ENCODE measurements at regions not wholly inside any gene's neighbourhood (a gene's known extent, or its start where the extent isn't known, plus 50 kb on each side); places are given as distances from the start of the nearest gene placed in this dataset.

DNA sequence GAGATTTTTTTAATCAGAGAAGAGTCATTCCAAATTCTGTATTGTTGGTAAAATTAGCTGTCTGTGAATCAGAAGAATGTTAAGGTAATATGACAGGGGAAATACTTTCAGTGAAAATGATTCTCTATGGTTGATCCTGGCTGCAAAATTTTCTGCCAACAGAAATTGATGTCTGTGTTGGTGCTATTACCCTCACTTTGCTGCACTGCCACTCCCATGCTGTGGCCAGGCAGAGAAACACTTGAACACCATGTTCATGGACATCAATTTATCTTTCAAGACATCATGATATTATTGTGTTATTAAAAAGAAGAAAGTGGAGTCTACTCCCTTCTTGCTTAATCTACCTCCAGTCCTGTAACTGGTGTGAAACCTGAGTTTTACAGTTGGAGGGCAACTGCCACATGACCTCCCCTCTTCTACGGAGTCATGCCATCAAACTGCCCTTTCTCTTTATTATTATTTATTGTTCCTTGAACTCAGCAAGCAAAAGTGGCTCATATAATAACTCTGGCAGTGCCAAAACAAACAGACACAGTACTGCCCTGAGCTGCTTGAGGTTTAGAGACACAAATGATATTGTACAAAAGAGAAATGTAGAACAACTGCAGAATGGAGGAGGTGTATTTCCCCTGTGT, 288.0 kb upstream of the JAG1 start:
- peak; percentile 54 for DNase-seq

DNA sequence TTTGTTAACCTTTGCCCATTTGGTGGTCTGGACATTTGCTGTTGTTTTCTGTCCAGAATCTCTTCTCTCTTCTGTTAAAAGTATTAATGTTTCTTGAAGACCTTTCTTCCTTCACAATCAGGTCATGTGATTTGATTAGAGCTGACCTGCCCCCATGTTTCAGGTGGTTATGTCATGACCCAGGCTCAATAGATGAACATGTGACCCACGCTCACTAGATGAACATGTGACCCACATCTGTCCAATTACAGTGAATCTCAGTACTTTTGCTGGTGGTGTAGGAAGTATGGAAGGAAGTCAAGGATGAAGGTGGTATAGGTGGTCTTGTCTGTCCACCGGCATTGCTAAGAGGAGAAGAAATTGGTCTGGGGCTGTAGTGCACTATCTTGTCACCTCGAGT, 289.1 kb upstream of the JAG1 start:
- no peak for DNase-seq

DNA sequence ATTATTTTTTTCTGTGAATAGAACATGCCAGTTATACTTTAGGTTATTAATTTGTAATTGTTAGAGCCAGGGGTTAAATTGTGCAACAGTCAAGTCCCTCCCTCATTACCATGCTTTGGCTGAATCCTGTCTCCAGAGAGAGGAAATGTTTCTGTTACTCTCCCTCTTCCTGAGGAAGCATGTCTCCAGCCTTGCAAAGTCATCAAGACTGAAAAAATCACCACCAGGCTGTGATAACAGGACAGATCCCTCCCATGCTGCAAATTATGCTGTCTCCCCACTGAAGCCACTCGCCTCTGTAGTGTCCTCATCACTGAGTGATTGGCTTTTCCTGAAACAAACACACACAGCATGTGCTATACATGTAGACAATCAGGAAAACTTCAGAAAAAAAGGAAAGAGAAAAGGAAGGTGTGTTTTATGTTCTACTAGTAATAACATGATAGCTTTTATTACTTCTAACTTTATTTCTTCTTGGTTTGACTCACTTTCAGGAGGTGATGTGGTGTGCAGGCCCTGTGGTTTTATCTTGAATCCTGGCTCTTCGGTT, 290.0 kb upstream of the JAG1 start:
- DNase-seq = no peak

DNA sequence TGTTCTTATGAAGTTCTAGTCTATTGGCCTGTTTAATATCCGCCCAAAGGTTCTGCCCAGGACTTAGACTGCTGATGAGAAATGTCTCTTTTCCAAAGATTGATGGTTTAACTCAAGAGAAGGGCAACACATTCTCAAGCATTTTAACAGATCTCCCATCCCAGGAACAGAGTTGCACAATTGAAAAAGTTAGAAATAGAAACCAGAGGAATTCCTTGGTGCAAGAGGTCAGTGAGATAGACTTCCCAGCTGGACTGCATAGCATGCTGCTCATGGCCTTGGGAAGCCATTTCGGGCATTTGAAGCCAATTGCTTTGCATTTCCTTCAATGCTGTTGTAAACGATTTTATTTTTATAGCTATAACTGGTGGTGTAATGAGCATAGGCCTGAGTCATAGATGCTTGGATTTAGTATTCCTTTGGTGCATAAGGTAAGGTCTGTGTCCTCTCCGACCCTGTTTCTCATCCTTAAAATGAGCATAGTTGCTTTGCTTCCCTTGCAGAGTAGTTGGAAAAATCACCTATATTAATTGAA, 292.2 kb upstream of the JAG1 start:
- no peak for DNase-seq

DNA sequence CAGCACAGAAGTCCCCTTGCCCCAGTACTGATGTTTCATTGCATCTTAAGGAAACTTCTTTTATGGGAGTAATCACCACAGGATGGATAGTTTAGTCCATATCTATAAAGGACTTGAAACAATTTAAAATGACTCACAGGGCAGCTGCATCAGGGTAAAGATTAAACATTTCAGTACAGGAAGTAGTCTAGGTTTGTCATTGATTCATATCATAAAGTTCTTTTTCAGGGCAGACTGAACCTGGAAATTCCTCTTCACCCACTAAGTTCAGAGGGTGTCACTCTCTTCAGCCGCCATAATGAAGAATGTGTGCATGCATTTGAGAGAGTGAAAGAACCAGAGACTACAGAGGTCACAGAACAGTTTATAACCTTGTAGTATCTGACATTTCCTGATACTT, 296.3 kb upstream of the JAG1 start:
- no peak for DNase-seq

DNA sequence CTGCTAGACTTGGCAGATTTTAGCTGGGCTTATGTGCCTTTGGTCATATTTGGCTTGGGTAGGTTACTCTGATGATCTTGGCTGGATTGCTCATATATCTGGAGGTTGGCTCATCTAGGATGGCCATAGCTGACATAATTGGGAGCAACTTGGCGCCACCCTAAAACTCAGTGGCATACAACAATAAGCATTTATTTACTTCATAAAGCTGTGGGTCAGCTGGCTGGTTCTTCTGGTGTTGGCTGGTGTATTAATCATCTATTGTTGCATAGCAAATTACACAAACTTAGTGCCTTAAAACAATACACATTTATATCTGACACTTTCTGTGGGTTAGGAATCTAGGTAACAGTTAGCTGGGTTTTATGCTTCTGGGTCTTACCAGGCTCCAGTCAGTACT, 297.3 kb upstream of the JAG1 start:
- no peak for DNase-seq

DNA sequence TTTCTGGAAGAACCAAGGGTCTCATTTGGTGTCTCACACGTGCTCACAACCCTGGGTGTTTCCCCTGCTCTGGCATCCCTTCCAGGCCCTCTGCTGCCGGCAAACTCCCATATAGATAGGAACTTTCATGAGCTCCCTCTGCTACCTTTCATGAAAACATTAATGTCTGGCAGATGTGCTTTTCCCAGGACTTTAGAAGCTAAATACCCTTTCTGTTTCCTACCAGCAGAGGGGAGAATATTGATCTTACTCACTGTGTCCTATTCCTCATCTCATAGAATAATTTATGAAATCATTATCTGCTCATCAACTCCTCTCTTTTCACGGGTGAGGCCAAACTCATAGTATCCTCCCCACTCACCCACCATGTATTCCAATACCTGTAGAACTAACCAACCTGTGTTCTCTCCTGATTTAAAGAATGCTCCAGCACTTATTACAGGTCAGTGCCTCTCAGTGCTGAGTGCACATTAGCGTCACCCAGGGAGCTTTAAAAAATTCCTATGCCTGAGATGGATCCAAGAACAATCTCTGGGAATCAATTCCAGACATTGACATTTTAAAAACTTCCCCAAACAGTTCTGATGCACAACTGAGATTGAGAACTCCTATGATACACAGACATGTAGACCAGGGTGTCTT, 298.5 kb upstream of the JAG1 start:
- no peak for DNase-seq

DNA sequence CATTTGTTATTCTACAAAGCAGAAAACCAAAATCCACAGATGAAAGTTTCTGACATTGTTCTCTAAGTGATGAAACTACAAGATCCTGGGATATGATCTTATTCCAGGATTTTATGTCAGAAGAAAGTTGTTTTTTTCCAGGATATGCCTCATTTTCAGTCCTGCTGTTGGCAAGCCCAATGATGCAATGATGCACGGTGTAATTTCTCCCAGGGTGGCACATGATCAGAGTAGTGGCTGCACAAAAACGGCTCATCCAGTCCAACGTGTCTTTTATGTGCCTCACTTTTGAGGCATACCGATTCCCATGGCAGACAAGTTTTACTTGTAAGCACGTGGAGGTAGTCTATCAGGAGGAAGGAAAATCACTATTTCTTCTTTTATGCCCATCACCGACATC, 302.3 kb upstream of the JAG1 start:
- DNase-seq = no peak

DNA sequence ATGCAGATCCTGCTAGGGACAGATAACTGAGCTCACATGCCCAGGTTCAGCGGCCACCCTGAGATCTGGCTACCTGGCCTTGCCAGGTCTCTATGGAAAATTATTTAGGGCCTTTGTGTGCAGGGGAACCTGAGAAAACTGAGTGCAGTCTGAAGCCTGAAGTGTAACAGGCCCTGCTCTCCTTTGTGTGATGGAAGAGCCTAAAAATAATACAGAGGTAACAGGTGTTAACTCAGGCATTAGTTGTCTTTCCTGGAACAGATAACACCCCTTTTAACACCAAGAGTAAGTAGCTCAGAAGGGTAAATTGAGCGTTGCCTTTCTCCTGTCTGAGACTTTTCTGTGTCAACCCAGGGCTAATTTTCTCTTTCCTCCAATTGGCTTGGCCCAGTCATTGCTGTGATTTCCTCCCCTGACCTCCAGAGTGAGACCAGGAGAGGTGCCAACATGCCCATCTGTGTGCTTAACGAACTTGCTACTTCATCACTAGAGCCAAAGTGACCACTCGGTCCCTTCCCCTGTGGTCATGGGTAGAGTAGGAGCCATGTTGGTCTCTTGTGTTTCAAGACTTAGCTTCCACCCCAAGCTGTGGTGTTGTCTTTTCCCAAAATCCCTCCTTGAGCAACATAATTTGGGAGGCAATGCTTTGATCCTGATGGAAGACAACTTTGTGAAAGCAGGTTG, 304.4 kb upstream of the JAG1 start:
- no peak for DNase-seq

DNA sequence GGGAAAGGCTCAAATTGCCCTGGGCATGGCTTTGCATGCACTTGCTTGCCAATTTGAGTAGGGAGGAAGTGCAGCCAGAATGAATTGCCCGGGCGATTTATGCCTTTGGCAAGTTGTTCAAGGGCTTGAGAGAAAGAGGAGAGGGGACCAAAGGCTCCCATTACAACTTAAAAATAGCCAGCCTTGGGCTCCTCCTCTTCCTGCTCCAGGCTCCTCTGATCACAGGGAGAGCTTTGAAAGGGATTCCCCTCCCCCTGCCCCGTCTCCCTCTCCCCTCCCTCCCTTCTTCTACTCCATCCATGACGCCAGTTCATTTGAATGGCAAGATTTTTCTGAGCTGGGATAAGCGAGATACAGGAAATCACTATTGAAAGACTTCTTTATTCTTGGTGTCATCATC, 304.9 kb upstream of the JAG1 start:
- DNase-seq = no peak

DNA sequence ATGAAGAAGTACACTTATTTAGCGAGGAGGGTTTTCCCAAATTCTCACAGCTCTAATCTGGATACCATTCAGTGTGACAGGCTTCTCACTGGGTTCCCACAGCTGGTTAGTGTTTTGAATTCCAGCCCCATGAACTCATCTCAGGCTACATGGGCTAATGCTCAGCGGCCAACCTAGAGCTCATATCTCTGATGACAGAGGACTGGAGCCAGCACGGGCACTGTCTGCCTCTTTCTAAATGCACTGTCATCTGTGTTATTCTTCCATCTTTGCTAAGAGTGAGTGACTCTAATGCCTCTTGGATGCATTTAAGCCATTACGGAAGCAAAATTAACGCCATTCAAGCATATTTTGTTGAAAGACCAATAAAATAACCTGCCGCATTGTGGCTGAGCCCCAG, 308.9 kb upstream of the JAG1 start:
- no peak for DNase-seq

DNA sequence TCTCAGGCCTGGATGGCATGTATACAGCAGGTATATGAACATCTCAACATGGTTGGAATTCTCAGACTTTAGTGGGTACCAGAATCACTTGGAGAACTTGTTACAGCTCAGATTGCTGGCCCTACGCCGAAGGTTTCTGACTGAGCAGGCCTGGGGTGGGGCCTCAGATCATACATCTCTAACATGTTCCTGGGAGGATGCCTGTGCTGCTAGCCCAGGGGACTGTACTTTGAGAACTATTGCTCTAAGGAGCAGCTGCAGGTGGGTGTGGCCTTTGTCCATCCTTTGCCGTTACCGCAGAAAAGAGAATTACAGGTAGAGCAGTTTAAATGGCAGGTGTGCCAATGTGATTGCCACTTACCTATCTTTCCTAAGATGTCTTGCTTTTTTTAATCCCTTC, 310.5 kb upstream of the JAG1 start:
- no peak for DNase-seq

DNA sequence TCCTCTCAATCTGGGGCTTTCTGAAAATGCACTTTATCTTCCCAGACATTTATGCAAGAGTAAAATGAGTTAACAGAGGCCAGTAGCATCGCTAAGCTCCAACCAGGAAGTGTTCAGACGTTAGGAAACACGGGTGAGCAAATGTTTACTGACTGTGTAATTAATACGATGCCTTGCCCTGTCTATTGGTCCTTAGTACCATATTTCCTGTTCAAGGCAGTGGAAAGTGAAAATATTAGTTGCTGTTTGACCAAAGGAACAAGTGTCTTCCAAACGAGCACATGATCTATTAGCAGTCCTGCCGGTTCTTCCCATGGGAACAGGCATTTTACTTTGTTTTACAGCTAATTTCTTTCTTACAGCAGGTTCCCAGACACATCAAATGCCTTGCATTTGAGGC, 311.1 kb upstream of the JAG1 start:
- DNase-seq = no peak

DNA sequence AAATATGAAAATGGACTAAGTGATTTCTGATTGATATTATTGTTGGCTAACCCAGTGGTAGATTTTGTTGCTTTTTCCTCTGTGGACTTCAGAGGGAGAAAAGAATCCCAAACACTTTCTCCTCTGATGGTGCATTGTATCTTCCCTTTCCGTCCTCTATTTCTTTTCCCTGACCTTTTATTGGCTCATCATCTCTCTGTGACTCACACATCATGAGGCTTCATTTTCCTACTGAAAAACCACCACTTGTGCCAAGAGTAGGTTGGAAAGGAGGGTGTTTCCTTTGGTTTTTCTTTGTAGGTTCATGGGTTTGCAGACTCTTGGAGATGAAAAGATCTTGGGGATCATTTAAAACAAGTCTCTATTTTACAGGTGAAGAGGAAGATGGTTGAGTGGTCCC, 311.7 kb upstream of the JAG1 start:
- no peak for DNase-seq

DNA sequence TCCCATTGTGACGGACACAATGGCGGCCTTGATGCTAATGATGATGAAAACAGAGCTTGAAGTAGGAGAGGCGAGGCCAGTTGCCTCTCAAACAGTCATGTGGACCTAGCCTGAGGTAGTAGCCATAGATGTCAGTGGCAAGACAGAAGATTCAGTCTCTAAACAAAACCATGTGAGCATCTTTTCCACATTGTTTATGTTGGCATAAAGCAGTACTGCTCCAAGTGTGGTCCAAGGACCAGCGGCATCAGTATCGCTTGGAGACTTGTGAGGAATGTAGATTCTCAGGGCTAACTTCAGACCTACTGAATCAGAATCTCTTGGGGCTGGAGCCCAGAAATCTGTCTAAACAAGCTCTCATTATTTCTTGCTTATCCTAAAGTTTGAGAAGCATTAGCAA, 312.8 kb upstream of the JAG1 start:
- no peak for DNase-seq

DNA sequence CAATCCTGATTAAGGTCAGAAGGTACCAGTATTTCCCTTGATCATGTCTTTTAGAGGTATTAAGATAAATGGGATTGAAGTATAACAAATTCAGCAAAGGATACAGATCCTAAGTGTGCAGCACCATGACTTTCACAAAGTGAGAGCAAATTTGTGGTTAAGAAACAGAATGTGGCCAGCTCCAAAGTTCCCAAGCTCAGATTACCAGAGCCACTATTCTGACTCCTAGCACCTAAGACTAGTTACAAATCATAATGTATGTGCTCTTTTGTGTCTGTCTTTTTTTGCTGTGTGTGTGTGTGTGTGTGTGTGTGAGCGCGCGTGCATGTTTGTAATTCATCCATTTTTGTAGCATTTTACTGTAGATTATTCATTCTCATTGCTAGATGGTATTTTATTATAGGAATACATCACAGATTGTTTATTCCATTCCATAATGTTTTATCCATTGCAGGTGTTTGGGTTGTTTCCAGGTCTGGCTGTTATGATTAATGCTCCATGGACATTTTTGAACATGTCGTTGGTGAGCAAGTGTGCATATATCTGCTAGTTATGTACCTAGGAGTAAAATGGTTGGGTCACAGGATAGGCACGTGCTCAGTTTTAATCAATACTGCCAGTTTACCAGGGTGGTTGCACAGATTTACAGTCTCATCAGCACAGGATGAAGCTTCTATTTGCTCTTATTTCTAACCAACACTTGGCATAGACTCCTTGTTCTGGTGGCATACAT, 314.0 kb upstream of the JAG1 start:
- DNase-seq = no peak

DNA sequence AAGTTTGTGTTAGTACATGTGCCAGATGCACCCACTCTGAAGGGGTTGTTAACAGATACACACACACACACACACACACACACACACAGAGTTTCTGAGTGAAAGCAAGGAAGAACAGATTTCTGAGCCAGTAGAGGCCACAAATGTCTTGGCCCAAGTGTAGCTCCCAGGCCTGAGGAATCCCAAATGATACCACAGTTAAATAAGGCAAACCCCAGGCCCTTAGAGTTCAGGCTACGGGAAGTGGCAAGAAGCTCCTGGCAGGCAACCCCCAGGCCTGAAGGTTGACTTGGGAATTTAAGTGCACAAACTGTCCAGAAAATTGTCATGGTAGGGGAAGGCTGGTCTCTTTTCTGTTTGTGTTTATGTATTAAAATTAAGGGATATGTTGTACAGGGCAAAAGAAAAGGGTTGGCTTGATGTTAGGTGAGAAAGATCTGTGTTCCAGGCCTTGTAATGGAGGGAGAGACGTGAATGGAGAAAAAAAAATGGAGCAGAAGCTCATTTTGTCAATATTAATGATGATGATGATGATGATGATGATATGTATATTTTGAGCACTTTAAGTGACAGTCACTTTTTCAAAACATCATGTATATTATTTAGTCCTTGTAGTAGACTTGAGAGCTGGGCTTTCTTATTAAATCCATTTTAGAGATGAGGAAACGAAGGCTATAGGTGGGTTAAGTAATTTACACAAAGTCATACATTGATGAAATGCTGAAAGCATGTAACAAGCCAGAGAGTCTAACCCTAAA, 317.0 kb upstream of the JAG1 start:
- no peak for DNase-seq

DNA sequence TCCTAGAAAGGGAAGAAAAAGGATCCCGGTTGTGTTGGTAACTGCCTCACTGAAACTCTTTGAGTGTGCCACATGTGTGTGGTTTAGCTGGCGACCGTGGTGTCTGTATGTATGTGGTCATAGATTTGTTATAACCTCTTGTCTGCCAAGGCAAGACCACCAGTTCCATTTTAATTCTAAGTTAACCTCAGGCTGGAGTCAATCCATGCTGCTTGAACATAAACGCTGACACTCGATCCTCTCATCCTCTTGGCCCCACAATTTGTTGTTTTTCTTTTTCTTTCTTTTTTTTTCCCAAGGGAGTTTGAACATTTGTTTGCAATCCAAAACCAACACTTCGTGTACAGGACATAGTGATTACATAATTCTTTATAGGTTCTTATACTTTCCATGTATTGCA, 318.9 kb upstream of the JAG1 start:
- DNase-seq = no peak

DNA sequence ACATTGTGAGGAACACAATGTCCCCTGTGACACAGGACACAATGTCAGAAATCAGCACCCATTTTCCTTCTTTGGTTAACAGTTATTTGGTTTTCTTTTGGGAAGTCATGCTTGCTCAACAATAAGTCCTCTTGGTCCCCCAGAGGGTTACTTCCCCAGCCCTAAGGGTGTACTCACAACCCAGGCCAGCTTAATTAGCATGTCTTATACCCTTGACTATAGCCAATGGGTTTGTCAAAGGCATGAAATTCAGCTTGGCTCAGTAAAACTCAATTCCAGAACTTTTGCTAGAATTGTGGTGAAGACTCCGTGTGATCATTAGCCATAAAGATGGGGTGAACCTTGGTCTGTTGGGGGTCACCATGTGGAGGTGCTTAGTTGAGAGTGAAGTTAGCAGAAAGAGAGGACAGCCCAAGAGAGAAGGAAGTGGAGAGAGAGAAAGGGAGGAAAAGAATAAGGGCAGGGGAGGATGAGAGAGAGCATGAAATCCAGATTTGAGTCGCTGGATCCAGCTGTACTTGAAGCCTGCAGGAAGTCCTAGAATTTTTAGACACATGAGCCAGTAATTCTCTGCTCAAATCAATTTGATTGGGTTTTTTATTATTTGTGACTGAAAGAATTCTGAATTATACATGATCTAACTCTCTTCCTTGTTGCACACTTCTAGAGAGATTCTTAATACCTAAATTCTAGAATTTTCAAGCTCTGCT, 321.3 kb upstream of the JAG1 start:
- no peak for DNase-seq

DNA sequence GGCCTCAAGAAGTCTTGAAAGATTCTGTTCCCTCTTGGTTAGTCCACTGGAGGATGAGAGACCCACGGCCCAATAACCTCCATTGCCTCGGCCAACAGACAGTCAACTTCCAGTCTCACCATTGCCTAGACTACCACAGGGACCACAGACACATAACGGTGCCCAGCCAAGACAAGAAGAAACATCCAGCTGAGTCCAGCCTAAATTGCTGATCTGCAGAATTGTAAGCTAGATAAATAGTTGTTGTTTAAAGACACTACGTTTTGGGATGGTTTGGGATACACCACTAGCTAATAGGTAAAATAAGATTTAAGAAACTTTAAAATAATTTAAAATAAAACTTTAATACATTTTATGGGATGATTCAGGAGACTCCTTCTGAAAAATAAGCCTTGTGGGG, 324.7 kb upstream of the JAG1 start:
- DNase-seq = no peak

DNA sequence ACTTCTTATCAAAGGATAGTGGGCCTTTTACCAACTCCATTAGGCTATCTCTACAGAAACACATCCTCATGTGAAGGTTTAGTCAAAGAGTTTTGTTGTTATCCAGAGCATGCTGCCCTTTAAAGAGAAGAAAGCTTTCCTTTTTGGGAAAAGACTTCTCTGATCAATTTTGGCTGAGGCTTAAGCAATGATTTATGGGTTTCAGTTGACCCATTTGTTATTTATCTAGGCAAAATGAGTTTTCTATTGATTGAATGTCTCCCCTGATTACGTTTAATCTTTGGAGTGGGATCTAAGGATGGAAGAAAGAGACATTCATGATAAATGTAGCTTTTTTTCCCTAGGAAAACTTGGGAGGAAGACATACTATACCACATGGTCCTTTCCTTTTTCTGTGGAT, 326.6 kb upstream of the JAG1 start:
- DNase-seq = no peak

DNA sequence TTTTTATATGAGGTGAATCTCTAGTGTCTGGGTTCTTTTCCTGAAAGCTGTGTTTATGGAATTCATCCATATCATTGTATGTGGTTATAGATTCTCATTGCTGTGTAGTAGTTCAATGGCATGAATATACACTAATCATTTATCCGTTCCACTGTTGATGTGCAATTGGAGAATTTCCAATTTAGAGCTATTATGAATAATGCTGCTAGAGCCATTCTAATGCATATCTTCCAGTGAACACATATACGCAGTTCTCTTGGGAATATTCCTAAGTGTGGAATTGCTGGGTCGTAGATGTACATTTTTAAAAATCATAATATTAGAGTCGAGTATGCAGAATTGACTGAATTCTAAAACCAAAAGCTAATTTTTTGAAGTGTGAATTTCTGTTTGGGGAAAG, 327.5 kb upstream of the JAG1 start:
- DNase-seq = no peak

All from NCI-H1105 (cell line).